ENCODE measurements at regions not wholly inside any gene's neighbourhood (a gene's known extent, or its start where the extent isn't known, plus 50 kb on each side); places are given as distances from the start of the nearest gene placed in this dataset.
"Not testable (repeated sequence)": the region's sequence is repeated elsewhere in the genome, so short reads cannot be mapped to it uniquely, and the experiment has no call there.

DNA sequence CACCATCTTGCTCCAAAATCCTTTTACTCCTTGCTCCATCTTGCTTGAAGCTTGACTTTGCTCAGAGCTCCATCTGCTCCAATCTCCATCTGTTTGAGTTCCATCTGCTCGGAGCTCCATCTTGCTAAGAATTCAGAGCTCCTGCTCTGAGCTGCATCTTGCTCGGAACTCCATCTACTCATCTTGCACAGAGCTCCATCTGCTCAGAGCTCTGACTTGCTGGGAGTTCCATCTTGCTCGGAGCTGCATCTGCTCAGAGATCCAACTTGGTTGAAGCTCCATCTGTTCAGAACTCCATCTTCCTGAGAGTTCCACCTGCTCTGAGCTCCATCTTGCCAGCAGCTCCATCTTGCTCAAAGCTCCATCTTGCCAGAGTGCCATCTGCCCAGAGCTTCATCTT, 80.6 kb upstream of the ZNF98 start:
- TF ChIP-seq CTCF (conservative IDR thresholded peaks at IDR 0.05; ENCODE audit: low read depth, low read length) = no peak
- Histone ChIP-seq H3K4me2 (no peak overlapping the region), H3K9ac (no peak overlapping the region)

DNA sequence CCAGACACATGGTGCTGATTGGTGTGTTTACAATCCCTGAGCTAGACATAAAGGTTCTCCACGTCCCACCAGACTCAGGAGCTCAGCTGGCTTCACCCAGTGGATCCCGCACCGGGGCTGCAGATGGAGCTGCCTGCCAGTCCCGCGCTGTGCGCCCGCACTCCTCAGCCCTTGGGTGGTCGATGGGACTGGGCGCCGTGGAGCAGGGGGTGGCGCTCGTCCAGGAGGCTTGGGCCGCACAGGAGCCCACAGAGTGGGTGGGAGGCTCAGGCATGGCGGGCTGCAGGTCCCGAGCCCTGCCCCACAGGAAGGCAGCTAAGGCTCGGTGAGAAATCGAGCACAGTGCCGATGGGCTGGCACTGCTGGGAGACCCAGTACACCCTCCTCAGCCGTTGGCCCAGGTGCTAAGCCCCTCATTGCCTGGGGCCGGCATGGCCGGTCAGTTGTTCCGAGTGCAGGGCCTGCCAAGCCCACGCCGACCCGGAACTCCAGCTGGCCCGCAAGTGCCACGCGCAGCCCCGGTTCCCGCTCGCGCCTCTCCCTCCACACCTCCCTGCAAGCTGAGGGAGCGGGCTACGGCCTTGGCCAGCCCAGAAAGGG, 76.8 kb upstream of the ZNF98 start:
- not testable (repeated sequence) for H3K4me2 ChIP-seq; H4K20me1 ChIP-seq (ENCODE audit: insufficient read depth); H2AFZ ChIP-seq (ENCODE audit: low read depth); H3K79me2 ChIP-seq (ENCODE audit: insufficient read depth, low read depth); H3K4me1 ChIP-seq (ENCODE audit: low read depth, poor library complexity, severe bottlenecking); H3K4me3 ChIP-seq (IDR thresholded peaks at IDR 0.05; ENCODE audit: insufficient read depth, low read depth, low read length); H3K27me3 ChIP-seq (ENCODE audit: insufficient read depth, low read depth); H3K36me3 ChIP-seq (ENCODE audit: insufficient read depth); H3K27ac ChIP-seq; H3K9ac ChIP-seq

More for the DNA sequence above, 80.6 kb upstream of the ZNF98 start:
- H3K4me3 ChIP-seq (IDR thresholded peaks at IDR 0.05; ENCODE audit: insufficient read depth, low read depth, low read length) = no peak overlapping the region
- no peak overlapping the region for H2AFZ ChIP-seq (ENCODE audit: low read depth)
- no peaks in the 10 kb centered on the region for H3K4me1 ChIP-seq (ENCODE audit: low read depth, poor library complexity, severe bottlenecking)
- H3K36me3 ChIP-seq (ENCODE audit: insufficient read depth) = no peaks in the 10 kb centered on the region
- H3K27ac ChIP-seq = no peak overlapping the region
- no peaks in the 10 kb centered on the region for H4K20me1 ChIP-seq (ENCODE audit: insufficient read depth)
- H3K79me2 ChIP-seq (ENCODE audit: insufficient read depth, low read depth) = no peaks in the 10 kb centered on the region
- H3K27me3 ChIP-seq (ENCODE audit: insufficient read depth, low read depth) = no peaks in the 10 kb centered on the region

DNA sequence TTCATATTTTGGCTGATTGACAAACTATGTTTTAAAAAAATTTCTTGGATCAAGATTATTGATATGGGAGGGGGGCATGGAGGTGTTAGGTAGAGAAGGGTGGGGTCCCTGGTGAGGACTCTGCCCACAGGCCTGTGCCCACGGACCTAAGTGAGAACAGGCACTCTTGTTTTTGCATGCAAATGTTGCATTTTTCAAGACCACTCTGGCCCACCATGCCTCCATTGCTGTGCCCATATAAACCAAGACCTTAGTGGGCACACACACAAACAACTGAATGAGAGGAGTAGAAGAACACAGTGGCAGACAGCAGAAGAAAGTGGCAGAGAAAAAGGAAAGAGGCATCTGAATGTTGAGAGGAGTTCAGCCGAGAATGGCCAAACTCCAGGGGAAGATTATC, 69.6 kb upstream of the ZNF98 start:
- Histone ChIP-seq H3K27me3 (ENCODE audit: insufficient read depth, low read depth) (no peaks in the 10 kb centered on the region), H3K79me2 (ENCODE audit: insufficient read depth, low read depth) (no peaks in the 10 kb centered on the region), H3K4me2 (no peak overlapping the region), H3K36me3 (ENCODE audit: insufficient read depth) (no peaks in the 10 kb centered on the region), H3K9ac (no peak overlapping the region), H3K4me1 (ENCODE audit: low read depth, poor library complexity, severe bottlenecking) (no peaks in the 10 kb centered on the region), H3K27ac (no peak overlapping the region), H3K4me3 (IDR thresholded peaks at IDR 0.05; ENCODE audit: insufficient read depth, low read depth, low read length) (no peak overlapping the region), H2AFZ (ENCODE audit: low read depth) (no peak overlapping the region), H4K20me1 (ENCODE audit: insufficient read depth) (no peaks in the 10 kb centered on the region)
- TF ChIP-seq CTCF (conservative IDR thresholded peaks at IDR 0.05; ENCODE audit: low read depth, low read length) = no peak

GRCh38 chr19:22483514-22483913, 61.4 kb upstream of the ZNF98 start:
- not testable (repeated sequence) for H3K4me3 ChIP-seq (IDR thresholded peaks at IDR 0.05; ENCODE audit: insufficient read depth, low read depth, low read length); H3K9ac ChIP-seq; H3K36me3 ChIP-seq (ENCODE audit: insufficient read depth); H3K27ac ChIP-seq; H4K20me1 ChIP-seq (ENCODE audit: insufficient read depth); H3K79me2 ChIP-seq (ENCODE audit: insufficient read depth, low read depth); H3K27me3 ChIP-seq (ENCODE audit: insufficient read depth, low read depth); H3K4me2 ChIP-seq; H2AFZ ChIP-seq (ENCODE audit: low read depth); H3K4me1 ChIP-seq (ENCODE audit: low read depth, poor library complexity, severe bottlenecking)

GRCh38 chr19:22472180-22472637, 50.1 kb upstream of the ZNF98 start:
- H3K9ac ChIP-seq = no peak overlapping the region
- H2AFZ ChIP-seq (ENCODE audit: low read depth) = no peak overlapping the region
- H3K79me2 ChIP-seq (ENCODE audit: insufficient read depth, low read depth) = no peaks in the 10 kb centered on the region
- no peak for TF ChIP-seq CTCF (conservative IDR thresholded peaks at IDR 0.05; ENCODE audit: low read depth, low read length)
- no peak overlapping the region for H3K4me3 ChIP-seq (IDR thresholded peaks at IDR 0.05; ENCODE audit: insufficient read depth, low read depth, low read length)
- H4K20me1 ChIP-seq (ENCODE audit: insufficient read depth) = no peaks in the 10 kb centered on the region
- no peak overlapping the region for H3K27ac ChIP-seq
- H3K4me1 ChIP-seq (ENCODE audit: low read depth, poor library complexity, severe bottlenecking) = no peaks in the 10 kb centered on the region
- no peaks in the 10 kb centered on the region for H3K36me3 ChIP-seq (ENCODE audit: insufficient read depth)
- no peaks in the 10 kb centered on the region for H3K27me3 ChIP-seq (ENCODE audit: insufficient read depth, low read depth)
- H3K4me2 ChIP-seq = no peak overlapping the region

Measured in KMS-11 (cell line).